ENCODE measurements at regions not wholly inside any gene's neighbourhood (a gene's known extent, or its start where the extent isn't known, plus 50 kb on each side); places are given as distances from the start of the nearest gene placed in this dataset.
"Not testable (repeated sequence)": the region's sequence is repeated elsewhere in the genome, so short reads cannot be mapped to it uniquely, and the experiment has no call there.

GRCh38 chr21:14615359-14615974 lies 69.4 kb upstream of the SAMSN1 start:
- Mint-ChIP-seq H3K27ac (ENCODE audit: unreplicated experiment) (no peak overlapping the region), H3K27me3 (ENCODE audit: low read depth) (no peaks in the 10 kb centered on the region), H3K9me3 (peaks cover 2% of the 10 kb centered on the region), H3K4me1 (no peaks in the 10 kb centered on the region), H3K4me3 (no peak overlapping the region), H3K36me3 (ENCODE audit: low read depth) (no peaks in the 10 kb centered on the region)
- no peak for TF ChIP-seq CTCF (conservative IDR thresholded peaks at IDR 0.05)
- DNase-seq (ENCODE audit: low read depth, low spot score) = no peak

GRCh38 chr21:14614287-14614686 lies 68.2 kb upstream of the SAMSN1 start:
- TF ChIP-seq CTCF (conservative IDR thresholded peaks at IDR 0.05) = no peak
- no peaks in the 10 kb centered on the region for H3K27me3 Mint-ChIP-seq (ENCODE audit: low read depth)
- no peak overlapping the region for H3K27ac Mint-ChIP-seq (ENCODE audit: unreplicated experiment)
- H3K36me3 Mint-ChIP-seq (ENCODE audit: low read depth) = no peaks in the 10 kb centered on the region
- H3K9me3 Mint-ChIP-seq = no peaks in the 10 kb centered on the region
- DNase-seq (ENCODE audit: low read depth, low spot score) = no peak
- no peak overlapping the region for H3K4me3 Mint-ChIP-seq
- no peaks in the 10 kb centered on the region for H3K4me1 Mint-ChIP-seq

- no peak for DNase-seq (ENCODE audit: low read depth, low spot score)
- Mint-ChIP-seq H3K4me3 (no peak overlapping the region), H3K36me3 (ENCODE audit: low read depth) (no peaks in the 10 kb centered on the region), H3K27ac (ENCODE audit: unreplicated experiment) (no peak overlapping the region), H3K27me3 (ENCODE audit: low read depth) (no peaks in the 10 kb centered on the region), H3K4me1 (no peaks in the 10 kb centered on the region), H3K9me3 (no peaks in the 10 kb centered on the region)
- no peak for TF ChIP-seq CTCF (conservative IDR thresholded peaks at IDR 0.05)
These were observed 67.5 kb upstream of the SAMSN1 start for GRCh38 chr21:14613486-14614224.

GRCh38 chr21:14610119-14610518 lies 64.0 kb upstream of the SAMSN1 start:
- not testable (repeated sequence) for H3K36me3 Mint-ChIP-seq (ENCODE audit: low read depth); H3K4me3 Mint-ChIP-seq; H3K4me1 Mint-ChIP-seq; H3K27me3 Mint-ChIP-seq (ENCODE audit: low read depth); H3K27ac Mint-ChIP-seq (ENCODE audit: unreplicated experiment); DNase-seq (ENCODE audit: low read depth, low spot score); H3K9me3 Mint-ChIP-seq

GRCh38 chr21:14609274-14609673 lies 63.2 kb upstream of the SAMSN1 start:
- Mint-ChIP-seq H3K36me3 (ENCODE audit: low read depth) (no peaks in the 10 kb centered on the region), H3K4me3 (no peak overlapping the region), H3K9me3 (no peaks in the 10 kb centered on the region), H3K27me3 (ENCODE audit: low read depth) (no peaks in the 10 kb centered on the region), H3K4me1 (no peaks in the 10 kb centered on the region), H3K27ac (ENCODE audit: unreplicated experiment) (no peak overlapping the region)
- no peak for DNase-seq (ENCODE audit: low read depth, low spot score)
- TF ChIP-seq CTCF (conservative IDR thresholded peaks at IDR 0.05) = no peak

GRCh38 chr21:14607262-14607661 lies 61.1 kb upstream of the SAMSN1 start:
- Mint-ChIP-seq H3K4me3 (no peak overlapping the region), H3K27ac (ENCODE audit: unreplicated experiment) (no peak overlapping the region), H3K27me3 (ENCODE audit: low read depth) (no peaks in the 10 kb centered on the region), H3K9me3 (no peaks in the 10 kb centered on the region), H3K4me1 (no peaks in the 10 kb centered on the region), H3K36me3 (ENCODE audit: low read depth) (no peaks in the 10 kb centered on the region)
- DNase-seq (ENCODE audit: low read depth, low spot score) = no peak
- TF ChIP-seq CTCF (conservative IDR thresholded peaks at IDR 0.05) = no peak
